HG03432 (cell line): ENCODE measurements at regions not wholly inside any gene's neighbourhood (a gene's known extent, or its start where the extent isn't known, plus 50 kb on each side); places are given as distances from the start of the nearest gene placed in this dataset.

ENCODE experiments used
- ATAC-seq: cut with Tn5 transposase; IDR thresholded peaks from one replicate; pipeline ENCODE4 v1.9.1; 2021; ENCODE audit warnings: mild to moderate bottlenecking, moderate library complexity; ENCODE audit not compliant: unreplicated experiment

DNA sequence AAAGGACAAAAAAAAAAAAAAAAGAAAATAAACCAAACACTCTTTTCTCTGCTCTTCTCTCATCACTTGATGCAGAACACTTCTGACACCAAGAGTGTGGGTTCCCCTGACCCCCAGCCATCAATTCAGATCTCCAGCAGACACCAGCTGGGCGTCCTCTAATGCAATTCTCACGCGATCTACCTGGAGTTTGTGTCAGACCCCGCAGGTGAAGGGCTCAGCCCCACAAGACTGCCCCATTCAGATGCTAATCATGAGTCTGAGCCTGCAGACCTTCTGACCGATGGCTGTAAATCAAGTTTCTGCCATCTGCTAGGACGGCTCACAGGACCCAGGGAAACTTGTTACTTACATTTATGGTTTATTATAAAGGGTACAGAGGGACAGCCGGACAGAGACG is 133.6 kb upstream of the C1orf174 start:
- no peak for ATAC-seq

- no peak for ATAC-seq
Measured at GRCh38 chr1:4034318-4034887, 134.3 kb upstream of the C1orf174 start.

DNA sequence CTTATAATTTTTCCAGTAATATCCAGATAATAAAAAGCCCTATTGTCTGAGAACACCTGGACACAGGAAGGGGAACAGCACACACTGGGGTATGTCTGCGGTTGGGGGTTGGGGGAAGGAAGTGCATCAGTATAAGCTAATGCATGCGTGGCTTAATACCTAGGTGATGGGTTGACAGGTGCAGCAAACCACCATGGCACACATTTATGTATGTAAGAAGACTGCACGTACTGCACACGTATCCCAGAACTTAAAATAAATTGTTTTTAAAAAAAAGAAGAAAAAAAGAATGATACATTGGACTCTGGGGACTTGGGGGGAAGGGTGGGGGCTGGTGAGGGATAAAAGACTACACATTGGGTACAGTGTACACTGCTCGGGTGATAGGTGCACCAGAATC is 144.9 kb upstream of the C1orf174 start:
- no peak for ATAC-seq

DNA sequence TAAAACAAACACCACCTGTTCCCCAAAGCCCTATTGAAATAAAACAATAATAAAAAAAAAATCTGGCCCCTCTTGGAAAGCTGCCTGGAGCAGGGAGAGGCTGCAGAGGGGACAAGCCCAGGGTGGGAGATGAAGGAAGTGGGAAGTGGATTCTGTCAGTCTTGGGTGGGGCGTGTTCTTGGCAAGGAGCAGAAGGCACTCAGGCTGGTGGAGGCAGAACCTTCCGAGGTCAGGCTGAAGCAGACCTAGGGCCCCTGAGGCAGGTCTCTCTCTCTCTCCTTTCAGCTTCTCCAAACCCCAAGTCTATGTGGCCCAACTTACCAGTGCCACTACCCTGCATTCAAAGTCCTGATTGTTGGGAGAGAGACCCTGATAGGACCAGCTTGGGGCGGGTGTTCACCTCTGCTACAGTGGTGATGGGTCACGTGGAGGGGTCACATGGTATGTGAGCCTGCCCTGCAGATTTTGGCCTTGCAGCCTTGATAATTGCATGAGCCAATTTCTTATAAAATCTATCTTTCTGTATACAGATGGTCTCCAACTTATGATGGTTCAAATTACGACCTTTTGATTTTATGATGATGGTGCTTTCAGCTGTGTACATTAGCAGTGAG is 145.4 kb upstream of the C1orf174 start:
- no peak for ATAC-seq

DNA sequence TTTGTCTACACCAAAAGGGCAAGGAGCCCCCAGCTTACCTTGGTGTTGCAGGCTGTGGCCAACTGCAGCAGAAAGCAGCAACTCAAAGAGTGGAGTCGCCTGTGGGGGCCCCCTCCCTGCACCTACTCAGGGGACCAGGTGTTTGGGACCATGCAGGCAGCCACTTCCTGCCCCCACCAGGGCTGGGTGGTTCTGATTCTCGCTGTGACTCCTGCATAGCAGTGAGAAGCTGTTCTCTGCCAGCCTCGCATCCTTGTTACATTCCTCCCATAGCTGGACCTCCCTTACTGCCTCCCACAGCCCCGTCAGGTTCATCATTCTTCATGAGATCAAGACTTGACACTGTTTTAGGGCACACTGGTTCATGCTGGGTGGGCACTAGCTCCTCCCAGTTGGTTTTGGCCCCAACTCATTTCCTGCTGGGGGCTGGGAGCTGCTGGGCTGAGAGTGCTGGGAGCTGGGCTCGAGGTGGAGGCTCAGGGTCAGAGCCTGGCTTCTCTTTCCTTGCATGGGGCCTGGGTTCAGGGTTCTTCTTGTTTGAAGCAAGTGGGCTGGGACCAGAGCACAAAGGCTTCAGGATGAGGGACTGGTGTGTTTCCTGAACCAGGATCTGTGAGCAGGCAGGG is 146.9 kb upstream of the C1orf174 start:
- ATAC-seq, result no peak

GRCh38 chr1:4047666-4048065 is 147.6 kb upstream of the C1orf174 start:
- no peak for ATAC-seq

DNA sequence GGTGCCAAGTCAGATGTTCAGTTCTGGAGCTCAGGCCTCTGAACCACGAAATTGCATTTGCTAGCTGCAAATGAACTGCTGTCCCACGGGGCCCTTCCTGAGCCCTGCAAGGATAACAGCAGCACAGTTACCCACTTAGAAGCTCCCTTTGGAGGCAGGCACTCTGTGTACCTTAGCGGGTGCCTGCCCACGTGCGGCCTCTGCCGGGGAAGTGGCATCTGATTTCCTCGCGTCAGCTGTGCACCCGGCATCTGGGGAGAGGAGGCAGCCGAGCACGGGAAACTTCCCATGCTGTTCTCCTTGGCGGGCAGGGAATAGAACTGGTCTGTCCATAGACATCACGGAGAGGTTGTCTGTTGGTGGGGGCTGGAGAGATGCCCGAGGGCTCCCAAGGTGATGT is 148.0 kb upstream of the C1orf174 start:
- no peak for ATAC-seq

DNA sequence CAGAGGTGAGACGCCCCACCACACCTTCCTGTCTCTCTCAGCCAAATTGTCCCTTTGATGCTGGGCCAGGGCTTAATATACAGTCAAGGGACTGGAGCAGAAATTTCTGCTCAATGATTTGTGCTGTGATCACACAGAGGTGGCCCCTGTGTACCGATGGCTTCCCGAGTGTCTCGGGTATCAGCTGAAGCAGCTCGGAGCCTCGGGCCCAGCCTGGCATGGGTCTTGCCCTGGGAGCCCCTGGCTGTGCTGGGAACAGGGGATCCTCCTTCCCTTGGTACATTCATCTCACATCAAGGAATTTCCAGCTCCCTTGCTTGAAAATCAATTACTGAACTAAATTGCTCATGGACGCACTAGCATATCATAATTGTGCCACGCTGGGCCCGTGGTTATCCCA is 148.8 kb upstream of the C1orf174 start:
- ATAC-seq, result no peak

DNA sequence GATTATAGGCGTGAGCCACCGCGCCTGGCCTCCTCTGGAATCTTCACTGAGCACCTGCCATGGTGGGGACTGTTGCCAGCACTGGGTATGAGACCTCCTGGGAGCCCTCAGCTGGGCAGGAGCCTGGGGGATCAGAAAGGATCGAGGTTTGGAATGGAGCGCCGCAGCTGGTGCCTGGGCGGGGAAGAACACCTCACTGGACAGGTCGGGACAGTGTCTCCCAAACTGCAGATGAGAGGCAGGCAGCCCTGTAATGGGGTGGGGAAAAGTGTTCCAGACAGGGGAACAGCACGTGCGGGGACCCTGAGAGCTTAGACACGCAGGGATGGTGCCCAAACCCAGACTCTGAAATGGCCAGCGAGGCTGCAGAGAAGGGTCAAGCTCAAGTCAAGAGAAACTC is 150.9 kb upstream of the C1orf174 start:
- ATAC-seq, result no peak

GRCh38 chr1:4052657-4053056 is 152.6 kb upstream of the C1orf174 start:
- no peak for ATAC-seq

GRCh38 chr1:4053160-4053748 is 153.2 kb upstream of the C1orf174 start:
- ATAC-seq, result no peak

- ATAC-seq, result no peak
Measured at GRCh38 chr1:4053774-4054173, 153.7 kb upstream of the C1orf174 start.

DNA sequence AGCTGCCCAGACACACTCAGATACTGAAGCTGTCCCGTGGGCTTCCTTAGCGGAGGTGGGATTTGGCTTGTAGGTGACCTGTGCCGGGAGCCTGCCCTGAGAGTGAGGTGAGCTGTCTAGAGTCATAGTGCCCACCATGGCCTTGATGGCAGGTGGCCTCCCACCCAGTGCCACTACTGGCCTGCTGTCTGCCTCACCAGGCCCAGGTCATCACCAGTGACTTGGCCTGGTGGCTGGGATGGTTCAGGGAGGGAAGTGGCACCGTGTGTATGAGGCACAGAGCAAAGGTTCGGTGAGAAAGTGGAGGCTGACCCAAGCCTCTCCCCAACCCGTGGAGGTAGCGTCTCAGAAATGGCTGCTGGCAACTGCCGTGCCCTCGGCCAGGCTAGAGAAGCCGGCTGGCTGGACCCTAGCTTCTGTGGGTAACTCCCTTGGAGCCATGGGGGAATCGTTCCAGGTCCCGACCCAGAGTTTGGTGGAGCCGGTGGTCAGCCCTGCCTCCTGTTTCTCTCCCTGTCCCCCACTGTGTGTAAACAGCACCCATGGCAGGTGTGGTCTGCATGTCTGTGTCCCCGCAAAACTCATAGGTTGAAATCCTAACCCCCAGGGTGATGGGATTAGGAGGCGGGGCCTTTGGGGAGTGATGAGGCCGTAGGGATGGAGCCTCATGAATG is 155.4 kb upstream of the C1orf174 start:
- ATAC-seq, result no peak

DNA sequence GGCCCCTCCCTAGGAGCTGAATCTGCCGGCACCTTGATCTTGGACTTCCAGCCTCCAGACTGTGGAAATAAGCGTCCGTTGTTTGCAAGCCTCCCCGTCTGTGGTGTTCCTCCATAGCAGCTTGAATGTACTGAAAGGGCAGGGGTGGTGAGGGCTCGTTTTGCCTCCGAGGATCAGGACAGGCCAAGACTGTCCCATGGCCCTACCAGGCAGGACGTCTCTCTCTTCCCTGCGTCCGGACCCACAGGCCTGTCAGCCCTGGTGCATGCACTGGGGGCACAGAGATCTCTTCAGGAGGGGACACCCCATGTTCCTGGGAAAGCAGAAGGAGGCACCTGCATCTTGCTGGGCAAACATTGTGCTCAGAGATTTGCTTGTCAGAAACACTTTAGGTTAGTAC is 156.3 kb upstream of the C1orf174 start:
- ATAC-seq, result no peak

GRCh38 chr1:4056989-4057388 is 156.9 kb upstream of the C1orf174 start:
- ATAC-seq, result no peak

GRCh38 chr1:4057603-4058002 is 157.5 kb upstream of the C1orf174 start:
- no peak for ATAC-seq

- no peak for ATAC-seq
Measured at GRCh38 chr1:4058122-4058521, 158.1 kb upstream of the C1orf174 start.

- ATAC-seq, result no peak
Measured at GRCh38 chr1:4058706-4059105, 158.6 kb upstream of the C1orf174 start.

- ATAC-seq, result no peak
Measured at GRCh38 chr1:4059270-4059669, 159.2 kb upstream of the C1orf174 start.

GRCh38 chr1:4060850-4061249 is 160.8 kb upstream of the C1orf174 start:
- ATAC-seq, result no peak

GRCh38 chr1:4061521-4062031 is 161.5 kb upstream of the C1orf174 start:
- no peak for ATAC-seq

DNA sequence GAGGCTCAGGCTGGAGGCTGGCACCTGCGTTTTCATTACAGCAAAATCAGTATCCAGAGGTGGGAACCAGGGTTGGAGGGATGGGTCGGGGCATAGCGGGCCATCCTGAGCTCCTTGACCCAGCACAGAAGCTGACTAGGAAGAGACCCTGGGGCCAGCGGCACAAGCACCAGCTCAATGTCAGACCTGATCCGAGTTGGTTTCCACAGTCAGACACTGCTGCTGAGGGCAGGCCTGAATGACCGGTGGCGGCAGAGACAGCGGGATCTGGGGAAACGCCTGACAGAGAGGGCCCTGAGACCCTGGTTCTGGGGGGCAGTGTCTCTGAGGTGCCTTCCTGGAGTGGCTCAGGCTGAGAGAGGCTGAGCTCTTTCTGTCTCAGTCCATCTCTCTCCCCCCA is 162.0 kb upstream of the C1orf174 start:
- no peak for ATAC-seq
